Cerebellar nuclear complex (tissue), 1 donor: ENCODE measurements at regions not wholly inside any gene's neighbourhood (a gene's known extent, or its start where the extent isn't known, plus 50 kb on each side); places are given as distances from the start of the nearest gene placed in this dataset.
"Not testable (repeated sequence)": the region's sequence is repeated elsewhere in the genome, so short reads cannot be mapped to it uniquely, and the experiment has no call there.

Experiments used
- DNase-seq, 2 experiments: peaks; one replicate each; lab custom pipeline; 2025; lab: John Stamatoyannopoulos, UW

- no peak for DNase-seq
Measured at GRCh38 chr12:105641749-105642148, 311.3 kb downstream of the C12orf75 start.

- no peak for DNase-seq
Measured at GRCh38 chr12:105644770-105645169, 314.3 kb downstream of the C12orf75 start.

- no peak for DNase-seq
Measured at GRCh38 chr12:105654606-105655005, 324.1 kb downstream of the C12orf75 start.

- no peak for DNase-seq
Measured at GRCh38 chr12:105658389-105658788, 327.9 kb downstream of the C12orf75 start.

GRCh38 chr12:105659355-105660075, 329.0 kb downstream of the C12orf75 start:
- no peak for DNase-seq

GRCh38 chr12:105664765-105665164, 334.3 kb downstream of the C12orf75 start:
- not testable (repeated sequence) for DNase-seq

- DNase-seq: no peak
Measured at GRCh38 chr12:105665366-105665765, 334.9 kb downstream of the C12orf75 start.

GRCh38 chr12:105667973-105668743, 337.7 kb downstream of the C12orf75 start:
- DNase-seq: no peak

GRCh38 chr12:105670672-105671071, 340.2 kb downstream of the C12orf75 start:
- DNase-seq: no peak

- no peak for DNase-seq
Measured at GRCh38 chr12:105671720-105672119, 341.2 kb downstream of the C12orf75 start.

GRCh38 chr12:105672121-105672975, 341.9 kb downstream of the C12orf75 start:
- no peak for DNase-seq

GRCh38 chr12:105674871-105675699, 344.6 kb downstream of the C12orf75 start:
- no peak for DNase-seq

GRCh38 chr12:105676694-105677093, 346.2 kb downstream of the C12orf75 start:
- no peak for DNase-seq

- no peak for DNase-seq
Measured at GRCh38 chr12:105677672-105678071, 347.2 kb downstream of the C12orf75 start.

GRCh38 chr12:105679982-105680381, 349.5 kb downstream of the C12orf75 start:
- no peak for DNase-seq

GRCh38 chr12:105681341-105681740, 350.9 kb downstream of the C12orf75 start:
- no peak for DNase-seq

- not testable (repeated sequence) for DNase-seq
Measured at GRCh38 chr12:105682821-105683220, 352.3 kb downstream of the C12orf75 start.

- DNase-seq: not testable (repeated sequence)
Measured at GRCh38 chr12:105683836-105684235, 353.3 kb downstream of the C12orf75 start.

- no peak for DNase-seq
Measured at GRCh38 chr12:105698075-105698474, 367.6 kb downstream of the C12orf75 start.

GRCh38 chr12:105699209-105699608, 368.7 kb downstream of the C12orf75 start:
- no peak for DNase-seq

GRCh38 chr12:105704787-105705186, 374.3 kb downstream of the C12orf75 start:
- no peak for DNase-seq
